ENCODE measurements at regions not wholly inside any gene's neighbourhood (a gene's known extent, or its start where the extent isn't known, plus 50 kb on each side); places are given as distances from the start of the nearest gene placed in this dataset.
"Not testable (repeated sequence)": the region's sequence is repeated elsewhere in the genome, so short reads cannot be mapped to it uniquely, and the experiment has no call there.

DNA sequence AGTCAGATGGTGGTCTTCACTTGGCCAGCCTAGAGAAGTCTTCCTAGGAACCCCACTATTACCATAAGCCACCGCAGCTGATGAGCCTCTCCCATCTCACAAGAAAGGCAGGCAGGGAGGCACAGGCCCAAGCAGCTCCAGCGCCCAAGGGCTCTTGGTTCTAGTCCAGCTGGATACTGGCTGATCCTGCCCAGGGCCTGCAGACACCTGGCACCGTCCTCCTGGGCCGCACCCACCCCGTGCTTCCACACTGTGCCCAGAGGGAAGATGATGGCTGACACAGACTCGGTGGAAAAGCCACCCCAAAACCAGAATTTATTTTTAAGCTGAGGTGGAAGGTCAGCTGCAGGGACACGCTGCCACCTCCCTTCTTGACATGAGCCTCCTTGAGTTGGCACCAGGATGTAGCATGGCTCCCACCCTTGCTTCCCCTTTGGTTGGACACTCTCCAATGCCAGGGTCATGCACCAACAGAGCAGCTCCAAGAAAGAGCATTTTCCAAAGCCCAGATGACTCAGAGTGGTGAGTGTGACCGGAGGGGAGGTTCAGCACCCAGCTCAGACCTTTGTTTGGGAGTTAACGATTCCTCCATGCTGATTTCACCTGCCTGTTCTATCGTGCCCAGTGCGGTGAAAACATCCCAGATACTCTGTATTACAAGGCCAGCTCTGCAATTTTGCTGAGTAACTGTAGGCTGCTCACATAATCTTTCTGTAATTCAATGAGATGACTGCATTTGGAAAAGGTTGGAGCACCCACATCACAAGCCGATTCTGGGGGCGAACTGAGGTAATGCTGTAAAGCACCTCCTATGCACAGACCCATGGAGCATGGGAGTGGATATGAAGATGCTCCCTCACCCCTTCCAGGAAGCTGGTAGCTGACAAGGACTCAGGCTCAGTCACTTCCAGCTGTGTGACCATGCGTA is 63.1 kb upstream of the SLC2A1 start:
- Histone ChIP-seq H3K27me3 (no peaks in the 10 kb centered on the region), H3K4me1 (ENCODE audit: low read depth) (no peaks in the 10 kb centered on the region), H3K4me3 (no peak overlapping the region), H3K9me3 (ENCODE audit: low read depth) (no peaks in the 10 kb centered on the region), H3K36me3 (no peaks in the 10 kb centered on the region), H3K27ac (no peak overlapping the region)
- no peak for DNase-seq (ENCODE audit: low read depth in 1 of 2, low spot score in 1 of 2)
- TF ChIP-seq, protein P1, sequence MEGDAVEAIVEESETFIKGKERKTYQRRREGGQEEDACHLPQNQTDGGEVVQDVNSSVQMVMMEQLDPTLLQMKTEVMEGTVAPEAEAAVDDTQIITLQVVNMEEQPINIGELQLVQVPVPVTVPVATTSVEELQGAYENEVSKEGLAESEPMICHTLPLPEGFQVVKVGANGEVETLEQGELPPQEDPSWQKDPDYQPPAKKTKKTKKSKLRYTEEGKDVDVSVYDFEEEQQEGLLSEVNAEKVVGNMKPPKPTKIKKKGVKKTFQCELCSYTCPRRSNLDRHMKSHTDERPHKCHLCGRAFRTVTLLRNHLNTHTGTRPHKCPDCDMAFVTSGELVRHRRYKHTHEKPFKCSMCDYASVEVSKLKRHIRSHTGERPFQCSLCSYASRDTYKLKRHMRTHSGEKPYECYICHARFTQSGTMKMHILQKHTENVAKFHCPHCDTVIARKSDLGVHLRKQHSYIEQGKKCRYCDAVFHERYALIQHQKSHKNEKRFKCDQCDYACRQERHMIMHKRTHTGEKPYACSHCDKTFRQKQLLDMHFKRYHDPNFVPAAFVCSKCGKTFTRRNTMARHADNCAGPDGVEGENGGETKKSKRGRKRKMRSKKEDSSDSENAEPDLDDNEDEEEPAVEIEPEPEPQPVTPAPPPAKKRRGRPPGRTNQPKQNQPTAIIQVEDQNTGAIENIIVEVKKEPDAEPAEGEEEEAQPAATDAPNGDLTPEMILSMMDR (IDR thresholded peaks at IDR 0.05; ENCODE audit: low read depth, low read length), result no peak

DNA sequence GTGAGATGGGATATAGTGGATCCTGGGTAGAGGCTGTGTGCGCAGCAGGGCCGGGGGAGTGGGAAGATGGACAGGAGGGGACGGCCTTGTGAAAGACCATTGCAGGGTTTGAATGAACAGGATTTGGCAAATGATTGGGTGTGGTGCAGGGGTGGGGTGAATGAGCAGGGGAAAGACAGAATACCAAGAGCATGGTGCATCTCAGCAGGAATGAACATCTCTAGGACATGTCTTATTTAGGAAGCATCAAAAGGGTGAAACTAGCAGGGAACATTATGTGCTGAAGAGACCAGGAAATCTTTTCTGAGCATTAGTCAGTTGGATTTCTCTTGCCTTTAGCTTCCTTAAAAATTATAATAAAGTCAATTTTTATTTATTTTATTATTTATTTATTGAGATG is 60.6 kb upstream of the SLC2A1 start:
- no peaks in the 10 kb centered on the region for H3K36me3 ChIP-seq
- no peaks in the 10 kb centered on the region for H3K4me1 ChIP-seq (ENCODE audit: low read depth)
- H3K9me3 ChIP-seq (ENCODE audit: low read depth), result no peaks in the 10 kb centered on the region
- TF ChIP-seq, protein P1 (IDR thresholded peaks at IDR 0.05; ENCODE audit: low read depth, low read length), result no peak
- no peak overlapping the region for H3K4me3 ChIP-seq
- H3K27me3 ChIP-seq, result no peaks in the 10 kb centered on the region
- H3K27ac ChIP-seq, result no peak overlapping the region
- DNase-seq (ENCODE audit: low read depth in 1 of 2, low spot score in 1 of 2), result no peak

DNA sequence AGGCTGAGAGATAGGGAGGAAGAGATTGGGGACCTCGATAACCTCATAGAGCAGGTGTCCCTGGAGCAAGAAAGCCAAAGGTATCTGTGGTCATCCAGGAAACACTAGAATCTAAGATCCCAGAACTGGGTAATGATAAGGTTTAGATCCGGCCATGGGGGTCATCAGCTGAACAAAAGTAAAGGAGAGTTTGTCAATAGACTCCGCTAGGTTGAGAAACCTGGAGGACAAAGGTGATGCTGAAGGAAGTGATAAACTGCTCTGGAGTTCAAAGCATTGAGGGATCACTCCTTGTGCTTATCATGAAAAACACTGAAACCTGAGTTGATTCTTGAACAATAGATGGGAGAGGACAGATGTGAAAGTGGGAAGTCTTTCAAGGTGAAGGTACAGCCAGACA is 59.5 kb upstream of the SLC2A1 start:
- Histone ChIP-seq H3K27me3 (no peaks in the 10 kb centered on the region), H3K4me3 (no peak overlapping the region), H3K9me3 (ENCODE audit: low read depth) (no peaks in the 10 kb centered on the region), H3K27ac (no peak overlapping the region), H3K36me3 (no peaks in the 10 kb centered on the region), H3K4me1 (ENCODE audit: low read depth) (no peaks in the 10 kb centered on the region)
- TF ChIP-seq, protein P1 (IDR thresholded peaks at IDR 0.05; ENCODE audit: low read depth, low read length), result no peak
- no peak for DNase-seq (ENCODE audit: low read depth in 1 of 2, low spot score in 1 of 2)

DNA sequence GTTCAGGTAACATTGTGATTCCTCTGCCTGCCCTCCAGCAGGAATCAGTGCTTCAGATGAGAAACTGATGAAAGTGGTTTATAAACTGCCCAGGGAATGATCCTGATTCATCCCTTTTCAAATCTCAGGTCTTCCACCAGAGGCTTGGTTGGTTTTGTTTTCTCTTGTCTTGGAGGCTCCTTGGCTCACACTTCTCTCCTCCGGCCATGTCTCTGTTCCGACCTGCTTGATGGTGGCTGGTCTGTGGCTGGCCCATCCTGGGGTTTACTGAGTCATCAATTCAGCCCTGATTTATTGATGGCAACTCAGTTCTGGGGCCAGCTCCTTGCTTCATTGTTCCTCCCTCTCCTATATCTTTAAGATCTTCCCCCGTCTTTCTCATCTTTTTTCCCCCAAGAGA is 56.6 kb upstream of the SLC2A1 start:
- Histone ChIP-seq H3K9me3 (ENCODE audit: low read depth) (no peaks in the 10 kb centered on the region), H3K27ac (no peak overlapping the region), H3K27me3 (no peaks in the 10 kb centered on the region), H3K36me3 (no peaks in the 10 kb centered on the region), H3K4me1 (ENCODE audit: low read depth) (no peaks in the 10 kb centered on the region), H3K4me3 (no peak overlapping the region)
- DNase-seq (ENCODE audit: low read depth in 1 of 2, low spot score in 1 of 2), result no peak
- TF ChIP-seq, protein P1 (IDR thresholded peaks at IDR 0.05; ENCODE audit: low read depth, low read length), result no peak

DNA sequence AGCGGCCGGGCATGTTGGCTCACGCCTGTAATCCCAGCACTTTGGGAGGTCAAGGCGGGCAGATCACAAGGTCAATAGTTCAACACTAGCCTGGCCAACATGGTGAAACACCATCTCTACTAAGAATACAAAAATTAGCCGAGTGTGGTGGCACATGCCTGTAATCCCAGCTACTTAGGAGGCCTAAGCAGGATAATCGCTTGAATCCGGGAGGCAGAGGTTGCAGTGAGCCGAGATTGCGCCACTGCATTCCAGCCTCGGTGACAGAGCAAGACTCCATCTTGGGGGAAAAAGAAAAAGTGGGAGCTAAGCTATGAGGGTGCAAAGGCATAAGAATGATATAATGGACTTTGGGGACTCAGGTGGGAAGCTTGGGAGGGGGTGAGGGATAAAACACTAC is 55.9 kb upstream of the SLC2A1 start:
- H3K27me3 ChIP-seq, H3K27ac ChIP-seq: not testable (repeated sequence)

DNA sequence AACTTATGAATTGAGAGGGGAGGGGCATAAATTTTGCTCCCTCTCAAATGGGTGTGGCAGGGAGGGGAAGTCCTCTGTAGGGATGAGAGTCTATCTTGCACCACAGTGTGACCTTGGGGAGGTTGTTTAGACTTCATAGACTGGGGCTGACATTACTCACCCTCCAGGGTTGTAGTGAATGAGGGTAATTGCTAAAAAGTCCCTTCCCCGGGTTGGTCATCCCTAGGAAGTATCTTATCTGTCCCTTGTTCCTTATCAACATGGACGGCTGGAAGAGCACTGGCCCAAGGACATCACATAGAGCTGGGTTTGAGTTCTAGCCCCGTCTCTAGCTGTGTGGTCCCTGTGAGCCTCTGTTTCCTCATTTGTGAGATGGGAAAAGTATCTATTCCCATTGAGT is 52.4 kb upstream of the SLC2A1 start:
- H3K36me3 ChIP-seq, result no peaks in the 10 kb centered on the region
- TF ChIP-seq, protein P1 (IDR thresholded peaks at IDR 0.05; ENCODE audit: low read depth, low read length), result no peak

More for the DNA sequence above, 55.9 kb upstream of the SLC2A1 start:
- not testable (repeated sequence) for H3K9me3 ChIP-seq (ENCODE audit: low read depth); H3K4me3 ChIP-seq; H3K4me1 ChIP-seq (ENCODE audit: low read depth); H3K36me3 ChIP-seq; DNase-seq (ENCODE audit: low read depth in 1 of 2, low spot score in 1 of 2)

More for the DNA sequence above, 52.4 kb upstream of the SLC2A1 start:
- DNase-seq (ENCODE audit: low read depth in 1 of 2, low spot score in 1 of 2), result no peak
- no peak overlapping the region for H3K4me3 ChIP-seq
- H3K4me1 ChIP-seq (ENCODE audit: low read depth), result peaks cover 14% of the 10 kb centered on the region
- H3K27ac ChIP-seq, result no peak overlapping the region
- no peaks in the 10 kb centered on the region for H3K9me3 ChIP-seq (ENCODE audit: low read depth)
- H3K27me3 ChIP-seq, result no peaks in the 10 kb centered on the region

Measured in cardiac muscle cell (in vitro differentiated cells and primary cell).